Kasumi-1 (cell line): ENCODE measurements at regions not wholly inside any gene's neighbourhood (a gene's known extent, or its start where the extent isn't known, plus 50 kb on each side); places are given as distances from the start of the nearest gene placed in this dataset.
"Not testable (repeated sequence)": the region's sequence is repeated elsewhere in the genome, so short reads cannot be mapped to it uniquely, and the experiment has no call there.

Source experiments
- DNase-seq, 2 experiments: peaks; one replicate each; lab custom pipeline; 2025; lab: John Stamatoyannopoulos, UW

- no peak for DNase-seq
These were observed 235.8 kb downstream of the EPHA7 start for GRCh38 chr6:93183531-93183972.

- no peak for DNase-seq
These were observed 236.3 kb downstream of the EPHA7 start for GRCh38 chr6:93182938-93183479.

GRCh38 chr6:93177918-93178317, 241.4 kb downstream of the EPHA7 start:
- no peak for DNase-seq

- DNase-seq = peak; percentile 62 to 67
These were observed 241.9 kb downstream of the EPHA7 start for GRCh38 chr6:93177438-93177837.

- DNase-seq = peak; percentile 46 to 55
These were observed 243.3 kb downstream of the EPHA7 start for GRCh38 chr6:93176070-93176469.

GRCh38 chr6:93173573-93173972, 245.8 kb downstream of the EPHA7 start:
- not testable (repeated sequence) for DNase-seq

GRCh38 chr6:93165850-93166430, 253.4 kb downstream of the EPHA7 start:
- DNase-seq = no peak

GRCh38 chr6:93164781-93165180, 254.6 kb downstream of the EPHA7 start:
- DNase-seq = no peak

- no peak for DNase-seq
These were observed 256.2 kb downstream of the EPHA7 start for GRCh38 chr6:93163146-93163545.

GRCh38 chr6:93139408-93140081, 279.8 kb downstream of the EPHA7 start:
- DNase-seq = no peak

GRCh38 chr6:93136111-93136510, 283.2 kb downstream of the EPHA7 start:
- no peak for DNase-seq

- no peak for DNase-seq
These were observed 295.2 kb downstream of the EPHA7 start for GRCh38 chr6:93124006-93124632.

GRCh38 chr6:93123585-93123984, 295.8 kb downstream of the EPHA7 start:
- DNase-seq = no peak

- no peak for DNase-seq
These were observed 299.1 kb downstream of the EPHA7 start for GRCh38 chr6:93120154-93120742.

- no peak for DNase-seq
These were observed 313.5 kb downstream of the EPHA7 start for GRCh38 chr6:93105907-93106306.

GRCh38 chr6:93105017-93105416, 314.3 kb downstream of the EPHA7 start:
- no peak for DNase-seq

GRCh38 chr6:93104195-93104817, 315.1 kb downstream of the EPHA7 start:
- no peak for DNase-seq

GRCh38 chr6:93088621-93089501, 330.5 kb downstream of the EPHA7 start:
- DNase-seq = no peak

GRCh38 chr6:93087606-93088005, 331.8 kb downstream of the EPHA7 start:
- DNase-seq = no peak

GRCh38 chr6:93086351-93086750, 333.0 kb downstream of the EPHA7 start:
- DNase-seq = no peak
